AG04450 (cell line): ENCODE measurements at regions not wholly inside any gene's neighbourhood (a gene's known extent, or its start where the extent isn't known, plus 50 kb on each side); places are given as distances from the start of the nearest gene placed in this dataset.

Experiments used
- CTCF ChIA-PET: fragments of 300-600, 350-600 bp; formaldehyde crosslinking; extraction: SDS; loops from one replicate; lab custom pipeline; 2022; ENCODE audit warnings: antibody characterized with exemption, inconsistent platforms; lab: Charles Lee
- POLR2A ChIA-PET: fragments of 350-600 bp; formaldehyde crosslinking; extraction: SDS; loops from one replicate; lab custom pipeline; 2021; ENCODE audit warnings: antibody characterized with exemption, inconsistent platforms; lab: Yijun Ruan, JAX
- DNase-seq: peaks from one replicate; pipeline ENCODE4 v3.0.0-alpha.2; 2011; ENCODE audit warnings: low read depth, low spot score
- H3K27ac ChIP-seq: one replicate; pipeline ENCODE4 v1.5.1; 2012; ENCODE audit warnings: low read depth, low read length, control low read depth
- H3K27me3 ChIP-seq: one replicate; pipeline ENCODE4 v1.6.0; 2012; ENCODE audit warnings: low read length; ENCODE audit not compliant: control insufficient read depth, insufficient read depth
- H3K4me3 ChIP-seq: 2 replicates; pipeline ENCODE4 v1.5.1; 2011; ENCODE audit warnings: mild to moderate bottlenecking, low read depth, low read length, control low read depth
- H3K9me3 ChIP-seq: 2 replicates; pipeline ENCODE4 v1.5.1; 2012; ENCODE audit warnings: low read length; ENCODE audit not compliant: control insufficient read depth, insufficient read depth
- TF ChIP-seq, protein P1 (sequence below): IDR thresholded peaks from 2 replicates; pipeline ENCODE4 v1.5.1; 2011; ENCODE audit warnings: low read depth, low read length, control low read depth, inconsistent platforms

GRCh38 chr13:106344342-106344741, 191.1 kb downstream of the EFNB2 start:
- Histone ChIP-seq H3K9me3 (peaks cover 6% of the 10 kb centered on the region), H3K4me3 (no peak overlapping the region), H3K27ac (no peak overlapping the region), H3K27me3 (peaks cover 3% of the 10 kb centered on the region)
- no peak for DNase-seq
- ChIA-PET CTCF (no interaction called here), POLR2A (no interaction called here)
- TF ChIP-seq, protein P1, sequence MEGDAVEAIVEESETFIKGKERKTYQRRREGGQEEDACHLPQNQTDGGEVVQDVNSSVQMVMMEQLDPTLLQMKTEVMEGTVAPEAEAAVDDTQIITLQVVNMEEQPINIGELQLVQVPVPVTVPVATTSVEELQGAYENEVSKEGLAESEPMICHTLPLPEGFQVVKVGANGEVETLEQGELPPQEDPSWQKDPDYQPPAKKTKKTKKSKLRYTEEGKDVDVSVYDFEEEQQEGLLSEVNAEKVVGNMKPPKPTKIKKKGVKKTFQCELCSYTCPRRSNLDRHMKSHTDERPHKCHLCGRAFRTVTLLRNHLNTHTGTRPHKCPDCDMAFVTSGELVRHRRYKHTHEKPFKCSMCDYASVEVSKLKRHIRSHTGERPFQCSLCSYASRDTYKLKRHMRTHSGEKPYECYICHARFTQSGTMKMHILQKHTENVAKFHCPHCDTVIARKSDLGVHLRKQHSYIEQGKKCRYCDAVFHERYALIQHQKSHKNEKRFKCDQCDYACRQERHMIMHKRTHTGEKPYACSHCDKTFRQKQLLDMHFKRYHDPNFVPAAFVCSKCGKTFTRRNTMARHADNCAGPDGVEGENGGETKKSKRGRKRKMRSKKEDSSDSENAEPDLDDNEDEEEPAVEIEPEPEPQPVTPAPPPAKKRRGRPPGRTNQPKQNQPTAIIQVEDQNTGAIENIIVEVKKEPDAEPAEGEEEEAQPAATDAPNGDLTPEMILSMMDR, result no peak

DNA sequence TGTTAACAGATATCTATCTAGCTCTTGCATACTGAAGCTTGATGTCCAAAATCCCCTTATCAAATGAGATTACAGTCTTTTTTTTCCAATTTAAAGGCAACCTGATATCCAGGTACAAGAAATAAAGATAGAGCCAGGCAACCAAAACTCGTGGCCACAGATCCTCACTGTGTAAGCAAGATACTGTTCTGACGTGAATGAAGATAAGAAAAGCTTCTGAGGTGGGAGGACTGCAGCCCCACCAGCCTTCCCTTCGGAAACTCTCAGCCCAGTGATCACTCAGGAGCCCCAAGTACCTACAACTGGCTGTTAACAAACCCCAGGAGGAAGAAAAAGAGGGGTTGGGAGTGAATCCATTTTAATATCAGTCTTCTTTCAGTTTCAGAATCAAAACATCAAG, 191.6 kb downstream of the EFNB2 start:
- Histone ChIP-seq H3K27me3 (no peaks in the 10 kb centered on the region), H3K27ac (no peak overlapping the region), H3K9me3 (peaks cover 6% of the 10 kb centered on the region), H3K4me3 (no peak overlapping the region)
- CTCF ChIA-PET, result no interaction called here
- TF ChIP-seq, protein P1, result no peak
- DNase-seq, result no peak
- POLR2A ChIA-PET, result no interaction called here

DNA sequence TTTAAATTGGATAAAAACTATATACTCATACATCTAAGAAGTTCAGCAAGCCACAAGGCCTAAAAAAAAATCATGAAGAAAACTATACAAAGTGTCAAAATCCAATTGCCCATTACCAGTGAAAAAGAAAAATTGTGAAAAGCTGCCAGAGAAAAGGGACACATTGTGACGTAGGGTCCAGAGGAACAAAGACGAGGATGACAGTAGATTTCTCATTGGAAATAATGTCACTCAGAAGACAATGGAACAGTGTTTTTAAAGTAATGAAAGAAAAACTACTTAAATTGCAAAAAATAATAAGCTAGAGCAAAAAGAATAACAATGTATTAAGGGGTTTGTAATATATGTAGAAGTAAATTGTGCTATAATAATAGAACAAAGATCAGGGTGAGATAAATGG, 195.2 kb downstream of the EFNB2 start:
- ChIA-PET CTCF (no interaction called here), POLR2A (no interaction called here)
- H3K27ac ChIP-seq, result no peak overlapping the region
- no peaks in the 10 kb centered on the region for H3K27me3 ChIP-seq
- TF ChIP-seq, protein P1, result no peak
- peaks cover 6% of the 10 kb centered on the region for H3K9me3 ChIP-seq
- no peak overlapping the region for H3K4me3 ChIP-seq
- no peak for DNase-seq

GRCh38 chr13:106337096-106337850, 198.2 kb downstream of the EFNB2 start:
- Histone ChIP-seq H3K4me3 (no peak overlapping the region), H3K27ac (no peak overlapping the region), H3K9me3 (peaks cover 6% of the 10 kb centered on the region), H3K27me3 (no peaks in the 10 kb centered on the region)
- TF ChIP-seq, protein P1, result no peak
- CTCF ChIA-PET, result interaction anchor here (0.6 kb wide), 2 partner anchors 85 to 339 kb away, joined by 3 read pairs; no protein-coding TSS in a partner anchor
- DNase-seq, result peak; percentile 4
- POLR2A ChIA-PET, result no interaction called here

DNA sequence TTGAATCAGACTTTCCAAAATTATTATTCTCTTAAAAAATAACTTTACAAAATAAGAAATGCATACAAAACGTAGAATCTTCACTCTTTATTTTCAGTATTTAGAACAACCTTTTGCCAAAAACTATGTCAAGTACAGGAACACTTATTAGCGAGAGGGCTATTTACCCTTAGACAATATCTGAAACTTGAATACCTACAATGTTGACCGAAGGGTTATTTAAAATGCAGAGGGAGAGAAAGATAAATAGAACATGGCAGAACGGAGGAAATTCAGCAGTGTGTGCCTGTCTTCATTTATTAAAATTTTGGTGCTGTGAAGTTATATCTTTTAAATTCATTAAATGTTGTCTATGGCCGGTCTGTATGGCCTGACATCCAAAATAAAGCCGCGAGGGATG, 198.8 kb downstream of the EFNB2 start:
- no peak overlapping the region for H3K27ac ChIP-seq
- CTCF ChIA-PET, result interaction anchor here (0.6 kb wide), 1 partner anchor 85 kb away, joined by 3 read pairs; no protein-coding TSS in a partner anchor
- H3K27me3 ChIP-seq, result no peaks in the 10 kb centered on the region
- POLR2A ChIA-PET, result no interaction called here
- TF ChIP-seq, protein P1, result no peak
- no peak overlapping the region for H3K4me3 ChIP-seq
- peaks cover 6% of the 10 kb centered on the region for H3K9me3 ChIP-seq
- DNase-seq, result no peak
